ENCODE measurements at regions not wholly inside any gene's neighbourhood (a gene's known extent, or its start where the extent isn't known, plus 50 kb on each side); places are given as distances from the start of the nearest gene placed in this dataset.
"Not testable (repeated sequence)": the region's sequence is repeated elsewhere in the genome, so short reads cannot be mapped to it uniquely, and the experiment has no call there.

DNA sequence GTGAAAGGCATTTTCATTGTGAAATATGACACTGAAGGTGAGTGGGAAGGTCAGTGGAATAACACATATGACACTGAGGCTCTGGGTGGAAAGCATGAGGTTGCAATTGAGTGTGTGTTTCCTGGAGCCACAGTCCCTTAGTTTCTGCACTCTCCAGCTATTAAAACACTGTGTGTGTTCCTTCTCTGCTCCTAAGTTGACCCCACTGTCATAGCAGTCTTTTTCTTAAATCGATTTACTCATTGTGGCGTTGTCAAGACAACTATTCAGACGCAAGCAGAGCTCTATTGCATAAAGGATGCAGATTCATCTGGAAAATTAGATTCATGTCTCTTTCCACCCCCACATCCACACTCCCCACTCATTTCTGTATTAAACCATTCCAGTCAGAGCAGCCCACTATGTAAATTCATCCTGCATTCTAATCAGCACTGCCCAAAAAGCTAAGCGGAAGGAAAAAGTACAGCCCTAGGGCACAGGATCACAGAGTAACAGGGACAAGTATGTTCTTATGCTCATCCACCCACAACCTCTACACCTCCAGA lies 154.2 kb upstream of the NUDT10 start:
- TF ChIP-seq, protein P1, sequence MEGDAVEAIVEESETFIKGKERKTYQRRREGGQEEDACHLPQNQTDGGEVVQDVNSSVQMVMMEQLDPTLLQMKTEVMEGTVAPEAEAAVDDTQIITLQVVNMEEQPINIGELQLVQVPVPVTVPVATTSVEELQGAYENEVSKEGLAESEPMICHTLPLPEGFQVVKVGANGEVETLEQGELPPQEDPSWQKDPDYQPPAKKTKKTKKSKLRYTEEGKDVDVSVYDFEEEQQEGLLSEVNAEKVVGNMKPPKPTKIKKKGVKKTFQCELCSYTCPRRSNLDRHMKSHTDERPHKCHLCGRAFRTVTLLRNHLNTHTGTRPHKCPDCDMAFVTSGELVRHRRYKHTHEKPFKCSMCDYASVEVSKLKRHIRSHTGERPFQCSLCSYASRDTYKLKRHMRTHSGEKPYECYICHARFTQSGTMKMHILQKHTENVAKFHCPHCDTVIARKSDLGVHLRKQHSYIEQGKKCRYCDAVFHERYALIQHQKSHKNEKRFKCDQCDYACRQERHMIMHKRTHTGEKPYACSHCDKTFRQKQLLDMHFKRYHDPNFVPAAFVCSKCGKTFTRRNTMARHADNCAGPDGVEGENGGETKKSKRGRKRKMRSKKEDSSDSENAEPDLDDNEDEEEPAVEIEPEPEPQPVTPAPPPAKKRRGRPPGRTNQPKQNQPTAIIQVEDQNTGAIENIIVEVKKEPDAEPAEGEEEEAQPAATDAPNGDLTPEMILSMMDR (IDR thresholded peaks at IDR 0.05) = not testable (repeated sequence)
- TF ChIP-seq POLR2A (IDR thresholded peaks at IDR 0.05) = not testable (repeated sequence)
